ENCODE measurements at regions not wholly inside any gene's neighbourhood (a gene's known extent, or its start where the extent isn't known, plus 50 kb on each side); places are given as distances from the start of the nearest gene placed in this dataset.

DNA sequence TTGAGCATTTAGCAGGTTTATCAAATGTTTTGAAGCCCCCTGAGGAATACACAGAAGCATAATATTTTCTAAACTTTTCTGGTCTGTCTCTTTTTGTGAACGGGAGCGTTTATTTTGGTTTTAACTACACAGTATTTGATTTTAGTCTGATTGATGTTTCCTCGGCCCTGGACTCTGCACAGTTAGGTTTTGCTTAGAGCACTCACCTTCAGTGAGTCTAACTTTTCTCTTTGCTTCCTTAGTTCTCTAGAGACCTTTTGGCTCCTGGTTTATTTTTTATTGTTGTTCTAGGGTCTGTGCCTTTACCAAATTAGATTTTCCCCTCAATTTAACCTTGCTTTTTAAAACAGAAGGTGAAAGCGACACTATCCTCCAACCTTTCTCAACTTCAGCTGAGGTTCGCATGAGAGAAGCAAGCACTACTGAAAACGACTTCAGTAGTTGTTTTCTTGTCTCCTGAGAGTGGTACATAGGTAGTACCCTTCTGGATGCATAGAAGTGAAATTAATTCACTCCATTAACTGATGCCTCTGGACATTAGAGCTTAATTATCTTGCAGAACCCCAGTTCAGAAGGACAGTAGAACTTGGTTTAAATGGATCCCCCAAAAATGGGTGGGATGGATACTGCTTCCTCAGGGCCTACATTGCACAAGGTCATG lies 166.7 kb upstream of the ELL2 start:
- Histone ChIP-seq H4K20me1 (ENCODE audit: insufficient read depth, low read length) (no peaks in the 10 kb centered on the region), H3K9me3 (replicated peaks in 1 of 2; ENCODE audit: control insufficient read depth in 1 of 2, insufficient read depth in 1 of 2, low read length in 2 of 2) (no peaks in the 10 kb centered on the region), H3K79me2 (ENCODE audit: insufficient read depth, low read length) (no peaks in the 10 kb centered on the region), H3K4me2 (replicated peaks; ENCODE audit: extremely low read depth, low read length, poor library complexity, severe bottlenecking) (no peak overlapping the region), H3K27ac (ENCODE audit: low read depth in 1 of 2, low read length in 2 of 2) (no peak overlapping the region), H2AFZ (ENCODE audit: insufficient read depth, low read depth, low read length, poor library complexity, severe bottlenecking) (no peak overlapping the region), H3K36me3 (replicated peaks in 1 of 2; ENCODE audit: control insufficient read depth in 1 of 2, insufficient read depth in 2 of 2, low read length in 2 of 2) (no peaks in the 10 kb centered on the region), H3K4me3 (replicated peaks in 1 of 3; ENCODE audit: low read depth in 2 of 3, low read length in 3 of 3) (no peak overlapping the region), H3K4me1 (ENCODE audit: control insufficient read depth in 1 of 2, insufficient read depth in 2 of 2, low read length in 2 of 2) (no peaks in the 10 kb centered on the region), H3K27me3 (ENCODE audit: control insufficient read depth in 2 of 2, insufficient read depth in 2 of 2, low read length in 2 of 2) (no peaks in the 10 kb centered on the region), H3K9ac (ENCODE audit: insufficient read depth, low read length, poor library complexity, severe bottlenecking) (no peak overlapping the region)
- Mint-ChIP-seq H3K4me1 (no peaks in the 10 kb centered on the region), H3K9me3 (peaks cover 0 to 3% (median 0%) of the 10 kb centered on the region in 7 donors), H3K27ac (no peak overlapping the region), H3K4me3 (no peak overlapping the region), H3K36me3 (no peaks in the 10 kb centered on the region), H3K27me3 (ENCODE audit: low read depth in 3 of 3) (no peaks in the 10 kb centered on the region)
- TF ChIP-seq CTCF (IDR thresholded peaks at IDR 0.05): no peak
- intact Hi-C loops (cut with micrococcal nuclease): no loop called here
- WGBS (ENCODE audit: insufficient coverage): no CpG with 5 or more reads among the region's 6 CpGs
- DNase-seq: no peak

- no peaks in the 10 kb centered on the region for H3K4me1 ChIP-seq (ENCODE audit: control insufficient read depth in 1 of 2, insufficient read depth in 2 of 2, low read length in 2 of 2)
- intact Hi-C loops (cut with micrococcal nuclease): no loop called here
- no peak overlapping the region for H3K27ac Mint-ChIP-seq
- H3K4me3 ChIP-seq (replicated peaks in 1 of 3; ENCODE audit: low read depth in 2 of 3, low read length in 3 of 3): no peak overlapping the region
- H2AFZ ChIP-seq (ENCODE audit: insufficient read depth, low read depth, low read length, poor library complexity, severe bottlenecking): no peak overlapping the region
- no peaks in the 10 kb centered on the region for H3K36me3 ChIP-seq (replicated peaks in 1 of 2; ENCODE audit: control insufficient read depth in 1 of 2, insufficient read depth in 2 of 2, low read length in 2 of 2)
- H3K4me1 Mint-ChIP-seq: no peaks in the 10 kb centered on the region
- H3K9me3 ChIP-seq (replicated peaks in 1 of 2; ENCODE audit: control insufficient read depth in 1 of 2, insufficient read depth in 1 of 2, low read length in 2 of 2): no peaks in the 10 kb centered on the region
- H3K9ac ChIP-seq (ENCODE audit: insufficient read depth, low read length, poor library complexity, severe bottlenecking): no peak overlapping the region
- no peaks in the 10 kb centered on the region for H3K27me3 Mint-ChIP-seq (ENCODE audit: low read depth in 3 of 3)
- peaks cover 0 to 3% (median 0%) of the 10 kb centered on the region in 7 donors for H3K9me3 Mint-ChIP-seq
- H3K4me2 ChIP-seq (replicated peaks; ENCODE audit: extremely low read depth, low read length, poor library complexity, severe bottlenecking): no peak overlapping the region
- no peak overlapping the region for H3K27ac ChIP-seq (ENCODE audit: low read depth in 1 of 2, low read length in 2 of 2)
- no peaks in the 10 kb centered on the region for H4K20me1 ChIP-seq (ENCODE audit: insufficient read depth, low read length)
- H3K36me3 Mint-ChIP-seq: no peaks in the 10 kb centered on the region
- TF ChIP-seq CTCF (IDR thresholded peaks at IDR 0.05): no peak
- H3K4me3 Mint-ChIP-seq: no peak overlapping the region
- no peaks in the 10 kb centered on the region for H3K27me3 ChIP-seq (ENCODE audit: control insufficient read depth in 2 of 2, insufficient read depth in 2 of 2, low read length in 2 of 2)
- no peaks in the 10 kb centered on the region for H3K79me2 ChIP-seq (ENCODE audit: insufficient read depth, low read length)
- WGBS (ENCODE audit: insufficient coverage): 100% methylated on average over 1 of the region's 2 CpGs
- DNase-seq: no peak
Measured at GRCh38 chr5:96127538-96127937, 165.9 kb upstream of the ELL2 start.
